K562 (cell line): ENCODE measurements at regions not wholly inside any gene's neighbourhood (a gene's known extent, or its start where the extent isn't known, plus 50 kb on each side); places are given as distances from the start of the nearest gene placed in this dataset.

Experiments used
- ATAC-seq: fragments of 200-7000 bp; cut with Tn5 transposase; 3 replicates; pipeline ENCODE4 v1.9.1; 2020; ENCODE audit warnings: moderate library complexity
- BruUV-seq: library from RNA; stranded (reverse); fragments of 400-500 nt; replicated peaks from 2 replicates; lab custom pipeline; 2021; lab: Mats Ljungman, UMichigan
- CTCF ChIA-PET: fragments of 300-600 bp; formaldehyde crosslinking; extraction: SDS; loops from one replicate; lab custom pipeline; 2021; ENCODE audit warnings: low intra/inter-chr PET ratio; lab: Yijun Ruan, JAX
- POLR2A ChIA-PET: fragments of 300-600, 350-650 bp; sonication (Branson Sonifier 250); formaldehyde crosslinking; extraction: SDS; loops from one replicate; lab custom pipeline; 2021; ENCODE audit warnings: antibody characterized with exemption, inconsistent platforms; lab: Yijun Ruan, JAX
- DNase-seq, 4 experiments: peaks; one replicate each; pipeline versions ENCODE4 v3.0.0 to v3.0.0-alpha.2; 2011 to 2018; ENCODE audit warnings: low spot score in 3 of 4, mixed read lengths in 3 of 4; ENCODE audit errors: extremely low read depth in 1 of 4
- FAIRE-seq: peaks from 2 replicates; lab custom pipeline; 2011; peaks lifted over from hg19 to GRCh38; lab: Jason Lieb, UNC
- H2AFZ ChIP-seq: 2 replicates; pipeline ENCODE4 v1.6.0; 2011; ENCODE audit warnings: low read depth, low read length, control low read depth, inconsistent platforms
- H3K27ac ChIP-seq: fragments of 200-600 bp; 3 replicates; pipeline ENCODE4 v1.8.0; 2011; ENCODE audit warnings: low read depth, mild to moderate bottlenecking, control low read depth, inconsistent platforms, low read length, moderate library complexity, mixed read lengths; ENCODE audit errors: extremely low read depth
- H3K27me3 ChIP-seq, 2 experiments: fragments of 300-600 bp in 1 of 2; 2 replicates in 1 of 2; 3 replicates in 1 of 2; pipeline versions ENCODE4 v1.6.0 to v1.8.0; 2011; ENCODE audit warnings: inconsistent platforms in 2 of 2, low read length in 2 of 2, mild to moderate bottlenecking in 1 of 2, mixed read lengths in 1 of 2, moderate library complexity in 1 of 2; ENCODE audit not compliant: control insufficient read depth in 2 of 2, insufficient read depth in 2 of 2
- H3K36me3 ChIP-seq: fragments of 300-600 bp; 3 replicates; pipeline ENCODE4 v1.8.0; 2011; ENCODE audit warnings: mild to moderate bottlenecking, low read length, inconsistent platforms; ENCODE audit not compliant: control insufficient read depth, insufficient read depth
- H3K4me1 ChIP-seq, 2 experiments: fragments of 200-600 bp in 1 of 2; replicated peaks in 1 of 2; 2 replicates in 1 of 2; 3 replicates in 1 of 2; pipeline versions ENCODE4 v1.5.1 to v1.8.0; 2011; ENCODE audit warnings: inconsistent platforms in 2 of 2, low read length in 2 of 2, mild to moderate bottlenecking in 1 of 2, mixed read lengths in 1 of 2, moderate library complexity in 1 of 2; ENCODE audit not compliant: control insufficient read depth in 2 of 2, insufficient read depth in 2 of 2
- H3K4me2 ChIP-seq: 2 replicates; pipeline ENCODE4 v1.6.1; 2011; ENCODE audit warnings: low read length, control low read depth, inconsistent platforms, mixed read lengths; ENCODE audit not compliant: insufficient read depth
- H3K4me3 ChIP-seq: fragments of 200-600 bp; sonication (generic), shearing (Covaris generic); 2 replicates; pipeline ENCODE4 v1.5.1; 2016; ENCODE audit warnings: control low read depth, inconsistent platforms
- H3K79me2 ChIP-seq: fragments of 200-600 bp; 3 replicates; pipeline ENCODE4 v1.8.0; 2011; ENCODE audit warnings: low read length, inconsistent platforms; ENCODE audit not compliant: control insufficient read depth, insufficient read depth
- H3K9ac ChIP-seq, 2 experiments: 2 replicates each; pipeline versions ENCODE4 v1.6.0 to v1.6.1; 2011; ENCODE audit warnings: low read depth in 2 of 2, low read length in 2 of 2, control low read depth in 1 of 2, inconsistent platforms in 1 of 2, mild to moderate bottlenecking in 1 of 2, mixed read lengths in 1 of 2; ENCODE audit not compliant: insufficient read depth in 1 of 2
- H3K9me1 ChIP-seq: one replicate; pipeline ENCODE4 v1.6.0; 2011; ENCODE audit warnings: inconsistent platforms, mild to moderate bottlenecking, low read length, moderate library complexity; ENCODE audit not compliant: control insufficient read depth, insufficient read depth
- H3K9me3 ChIP-seq: replicated peaks from 2 replicates; pipeline ENCODE4 v1.5.1; 2011; ENCODE audit warnings: low read depth, low read length, inconsistent platforms; ENCODE audit not compliant: control insufficient read depth, insufficient read depth
- H4K20me1 ChIP-seq: replicated peaks from 2 replicates; pipeline ENCODE4 v1.6.1; 2011; ENCODE audit warnings: low read length, inconsistent platforms, mixed read lengths; ENCODE audit not compliant: control insufficient read depth, insufficient read depth
- HNRNPK ChIP-seq: fragments of 200-400 bp; formaldehyde crosslinking; IDR thresholded peaks from one replicate; pipeline ENCODE4 v1.6.1; 2018; ENCODE audit warnings: mild to moderate bottlenecking, low read depth, low read length; ENCODE audit not compliant: poor library complexity, severe bottlenecking
- STAT6 ChIP-seq: sonication (generic); formaldehyde crosslinking; IDR thresholded peaks from 2 replicates; pipeline ENCODE4 v1.8.1; 2023; ENCODE audit warnings: mild to moderate bottlenecking, missing genetic modification reagents
- ZNF217 ChIP-seq: sonication (generic); formaldehyde crosslinking; IDR thresholded peaks from 2 replicates; pipeline ENCODE4 v1.8.0; 2022; ENCODE audit warnings: mild to moderate bottlenecking, missing genetic modification reagents
- ZNF785 ChIP-seq: fragments of 250-450 bp; sonication (Bioruptor Pico); IDR thresholded peaks from 2 replicates; pipeline ENCODE4 v1.4.0; 2020; ENCODE audit warnings: mild to moderate bottlenecking
- in situ Hi-C: fragments of 300-500 bp; cut with MboI; formaldehyde crosslinking; loops from 4 replicates; pipeline ENCODE4 v1.15.0; 2018; ENCODE audit warnings: inconsistent platforms, mixed read lengths
- intact Hi-C: fragments of 100-400 bp; cut with micrococcal nuclease; formaldehyde crosslinking; loops from 2 replicates; pipeline ENCODE4 v1.14.2; 2022

GRCh38 chr12:105433804-105434203 lies 103.3 kb downstream of the C12orf75 start:
- TF ChIP-seq ZNF785 (CRISPR knock-in tag) (no peak), ZNF217 (no peak), STAT6 (CRISPR knock-in tag) (no peak), HNRNPK (no peak)
- no peak overlapping the region for H2AFZ ChIP-seq
- no peak overlapping the region for H3K9ac ChIP-seq
- no peaks in the 10 kb centered on the region for H4K20me1 ChIP-seq
- no peak overlapping the region for H3K4me3 ChIP-seq
- no peaks in the 10 kb centered on the region for H3K36me3 ChIP-seq
- no peak for ATAC-seq
- intact Hi-C loops = no loop called here
- in situ Hi-C loops = no loop called here
- no TSS peak for BruUV-seq
- H3K79me2 ChIP-seq = no peaks in the 10 kb centered on the region
- H3K4me2 ChIP-seq = no peak overlapping the region
- no peaks in the 10 kb centered on the region for H3K9me3 ChIP-seq
- FAIRE-seq = no peak
- ChIA-PET CTCF (no interaction called here), POLR2A (no interaction called here)
- H3K27ac ChIP-seq = no peak overlapping the region
- H3K27me3 ChIP-seq = no peaks in the 10 kb centered on the region
- no peak for DNase-seq
- H3K9me1 ChIP-seq = no peaks in the 10 kb centered on the region
- no peaks in the 10 kb centered on the region for H3K4me1 ChIP-seq
